Ishikawa (cell line): ENCODE measurements at regions not wholly inside any gene's neighbourhood (a gene's known extent, or its start where the extent isn't known, plus 50 kb on each side); places are given as distances from the start of the nearest gene placed in this dataset.

ENCODE experiments used
- CEBPB ChIP-seq: IDR thresholded peaks from 2 replicates; pipeline ENCODE4 v1.6.1; 2012
- CREB1 ChIP-seq: IDR thresholded peaks from 2 replicates; pipeline ENCODE4 v1.6.1; 2012; ENCODE audit warnings: low read depth
- EP300 ChIP-seq: IDR thresholded peaks from 2 replicates; pipeline ENCODE4 v1.6.1; 2012; ENCODE audit warnings: borderline replicate concordance
- RAD21 ChIP-seq: IDR thresholded peaks from 2 replicates; pipeline ENCODE4 v1.6.1; 2012; ENCODE audit warnings: low read depth
- TAF1 ChIP-seq: IDR thresholded peaks from 2 replicates; pipeline ENCODE4 v1.6.1; 2012; ENCODE audit warnings: low read depth, mild to moderate bottlenecking
- ZBTB7A ChIP-seq: IDR thresholded peaks from 2 replicates; pipeline ENCODE4 v1.6.1; 2012; ENCODE audit warnings: low read depth
- TF ChIP-seq, protein P1 (sequence below): IDR thresholded peaks from 2 replicates; pipeline ENCODE4 v1.6.1; 2012
- TF ChIP-seq, protein P2 (sequence below): IDR thresholded peaks from 2 replicates; pipeline ENCODE4 v1.6.1; 2012
- TF ChIP-seq, protein P3 (sequence below): IDR thresholded peaks from 2 replicates; pipeline ENCODE4 v1.6.1; 2012; ENCODE audit warnings: low read depth, mild to moderate bottlenecking

DNA sequence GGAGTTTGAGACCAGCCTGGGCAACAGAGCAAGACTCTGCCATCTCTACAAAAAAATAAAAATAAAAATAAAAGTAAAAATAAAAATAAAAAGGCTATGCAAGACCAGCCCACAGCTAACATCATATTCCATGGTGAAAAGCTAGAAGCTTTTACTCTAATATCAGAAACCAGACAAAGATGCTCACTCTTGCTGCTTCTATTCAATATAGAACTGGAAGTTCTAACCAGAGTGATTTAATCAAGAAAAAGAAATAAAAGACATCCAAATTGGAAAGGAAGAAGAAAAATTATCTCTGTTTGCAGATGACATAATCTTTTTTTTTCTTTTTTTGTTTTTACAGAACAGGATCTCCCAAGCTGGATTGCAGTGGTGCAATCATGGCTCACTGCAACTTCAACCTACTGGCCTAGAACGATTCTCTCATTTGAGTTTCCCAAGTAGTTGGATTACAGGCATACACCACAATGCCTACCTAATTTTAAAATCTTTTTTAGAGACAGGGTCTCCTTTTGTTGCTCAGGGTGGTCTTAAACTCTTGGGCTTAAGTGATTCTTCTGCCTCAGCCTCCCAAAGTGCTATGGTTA, 100.7 kb upstream of the JAG1 start:
- no peak for TF ChIP-seq RAD21
- TF ChIP-seq EP300 = no peak
- no peak for TF ChIP-seq CREB1
- TF ChIP-seq CEBPB = no peak
- TF ChIP-seq, protein P1, sequence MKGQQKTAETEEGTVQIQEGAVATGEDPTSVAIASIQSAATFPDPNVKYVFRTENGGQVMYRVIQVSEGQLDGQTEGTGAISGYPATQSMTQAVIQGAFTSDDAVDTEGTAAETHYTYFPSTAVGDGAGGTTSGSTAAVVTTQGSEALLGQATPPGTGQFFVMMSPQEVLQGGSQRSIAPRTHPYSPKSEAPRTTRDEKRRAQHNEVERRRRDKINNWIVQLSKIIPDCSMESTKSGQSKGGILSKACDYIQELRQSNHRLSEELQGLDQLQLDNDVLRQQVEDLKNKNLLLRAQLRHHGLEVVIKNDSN = no peak
- no peak for TF ChIP-seq TAF1
- TF ChIP-seq, protein P2, sequence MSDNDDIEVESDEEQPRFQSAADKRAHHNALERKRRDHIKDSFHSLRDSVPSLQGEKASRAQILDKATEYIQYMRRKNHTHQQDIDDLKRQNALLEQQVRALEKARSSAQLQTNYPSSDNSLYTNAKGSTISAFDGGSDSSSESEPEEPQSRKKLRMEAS = no peak
- TF ChIP-seq, protein P3, sequence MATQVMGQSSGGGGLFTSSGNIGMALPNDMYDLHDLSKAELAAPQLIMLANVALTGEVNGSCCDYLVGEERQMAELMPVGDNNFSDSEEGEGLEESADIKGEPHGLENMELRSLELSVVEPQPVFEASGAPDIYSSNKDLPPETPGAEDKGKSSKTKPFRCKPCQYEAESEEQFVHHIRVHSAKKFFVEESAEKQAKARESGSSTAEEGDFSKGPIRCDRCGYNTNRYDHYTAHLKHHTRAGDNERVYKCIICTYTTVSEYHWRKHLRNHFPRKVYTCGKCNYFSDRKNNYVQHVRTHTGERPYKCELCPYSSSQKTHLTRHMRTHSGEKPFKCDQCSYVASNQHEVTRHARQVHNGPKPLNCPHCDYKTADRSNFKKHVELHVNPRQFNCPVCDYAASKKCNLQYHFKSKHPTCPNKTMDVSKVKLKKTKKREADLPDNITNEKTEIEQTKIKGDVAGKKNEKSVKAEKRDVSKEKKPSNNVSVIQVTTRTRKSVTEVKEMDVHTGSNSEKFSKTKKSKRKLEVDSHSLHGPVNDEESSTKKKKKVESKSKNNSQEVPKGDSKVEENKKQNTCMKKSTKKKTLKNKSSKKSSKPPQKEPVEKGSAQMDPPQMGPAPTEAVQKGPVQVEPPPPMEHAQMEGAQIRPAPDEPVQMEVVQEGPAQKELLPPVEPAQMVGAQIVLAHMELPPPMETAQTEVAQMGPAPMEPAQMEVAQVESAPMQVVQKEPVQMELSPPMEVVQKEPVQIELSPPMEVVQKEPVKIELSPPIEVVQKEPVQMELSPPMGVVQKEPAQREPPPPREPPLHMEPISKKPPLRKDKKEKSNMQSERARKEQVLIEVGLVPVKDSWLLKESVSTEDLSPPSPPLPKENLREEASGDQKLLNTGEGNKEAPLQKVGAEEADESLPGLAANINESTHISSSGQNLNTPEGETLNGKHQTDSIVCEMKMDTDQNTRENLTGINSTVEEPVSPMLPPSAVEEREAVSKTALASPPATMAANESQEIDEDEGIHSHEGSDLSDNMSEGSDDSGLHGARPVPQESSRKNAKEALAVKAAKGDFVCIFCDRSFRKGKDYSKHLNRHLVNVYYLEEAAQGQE = no peak
- no peak for TF ChIP-seq ZBTB7A
